Hepatocyte (in vitro differentiated cells): ENCODE measurements at regions not wholly inside any gene's neighbourhood (a gene's known extent, or its start where the extent isn't known, plus 50 kb on each side); places are given as distances from the start of the nearest gene placed in this dataset.

Experiments used
- DNase-seq: peaks from one replicate; pipeline ENCODE4 v3.0.0-alpha.2; 2016; ENCODE audit warnings: low spot score
- H2AFZ ChIP-seq: fragments of 200-600 bp; sonication (generic); 2 replicates; pipeline ENCODE4 v1.6.0; 2016; ENCODE audit warnings: antibody characterized with exemption, mild to moderate bottlenecking
- H3K27ac ChIP-seq: fragments of 200-600 bp; sonication (generic); 2 replicates; pipeline ENCODE4 v1.5.1; 2016; ENCODE audit warnings: mild to moderate bottlenecking
- H3K27me3 ChIP-seq: fragments of 200-600 bp; sonication (generic); 2 replicates; pipeline ENCODE4 v1.6.1; 2016
- H3K36me3 ChIP-seq: fragments of 200-600 bp; sonication (generic); replicated peaks from 2 replicates; pipeline ENCODE4 v1.5.1; 2016; ENCODE audit warnings: low read depth; ENCODE audit not compliant: insufficient read depth
- H3K4me1 ChIP-seq: fragments of 200-600 bp; sonication (generic); 2 replicates; pipeline ENCODE4 v1.5.1; 2016; ENCODE audit warnings: mild to moderate bottlenecking, moderate library complexity; ENCODE audit not compliant: insufficient read depth
- H3K4me2 ChIP-seq: fragments of 200-600 bp; sonication (generic); 2 replicates; pipeline ENCODE4 v1.6.0; 2016
- H3K4me3 ChIP-seq: fragments of 200-600 bp; sonication (generic); 2 replicates; pipeline ENCODE4 v1.5.1; 2016; ENCODE audit warnings: mild to moderate bottlenecking
- H3K79me2 ChIP-seq: fragments of 200-600 bp; sonication (generic); 2 replicates; pipeline ENCODE4 v1.6.0; 2017; ENCODE audit warnings: mild to moderate bottlenecking
- H3K9me2 ChIP-seq: fragments of 200-600 bp; sonication (generic); replicated peaks from 2 replicates; pipeline ENCODE4 v1.6.0; 2017; ENCODE audit warnings: mild to moderate bottlenecking; ENCODE audit not compliant: insufficient read depth
- H3K9me3 ChIP-seq: fragments of 200-600 bp; sonication (generic); 2 replicates; pipeline ENCODE4 v1.5.1; 2016; ENCODE audit warnings: low read depth, mild to moderate bottlenecking
- H4K20me1 ChIP-seq: fragments of 200-600 bp; sonication (generic); 2 replicates; pipeline ENCODE4 v1.6.0; 2016; ENCODE audit warnings: mild to moderate bottlenecking; ENCODE audit not compliant: insufficient read depth, poor library complexity, severe bottlenecking
- EZH2 ChIP-seq: fragments of 200-600 bp; sonication (generic); IDR thresholded peaks from 2 replicates; pipeline ENCODE4 v1.6.1; 2016; ENCODE audit warnings: antibody characterized with exemption, mild to moderate bottlenecking, borderline replicate concordance
- EZH2phosphoT487 ChIP-seq: fragments of 200-600 bp; sonication (generic); IDR thresholded peaks from one replicate; pipeline ENCODE4 v1.6.1; 2018; ENCODE audit warnings: antibody characterized with exemption, mild to moderate bottlenecking, low read depth, moderate library complexity; ENCODE audit not compliant: unreplicated experiment, severe bottlenecking
- WGBS: methylation state at CpG from one replicate; pipeline ENCODE4 v1.1.6; 2016; ENCODE audit warnings: low lambda C conversion rate; ENCODE audit errors: missing lambda C conversion rate; 5-methylcytosine and 5-hydroxymethylcytosine counted together
- TF ChIP-seq, protein P1 (sequence below): fragments of 200-600 bp; sonication (generic); IDR thresholded peaks from 2 replicates; pipeline ENCODE4 v1.5.1; 2016; ENCODE audit warnings: antibody characterized with exemption, mild to moderate bottlenecking; ENCODE audit not compliant: poor library complexity

DNA sequence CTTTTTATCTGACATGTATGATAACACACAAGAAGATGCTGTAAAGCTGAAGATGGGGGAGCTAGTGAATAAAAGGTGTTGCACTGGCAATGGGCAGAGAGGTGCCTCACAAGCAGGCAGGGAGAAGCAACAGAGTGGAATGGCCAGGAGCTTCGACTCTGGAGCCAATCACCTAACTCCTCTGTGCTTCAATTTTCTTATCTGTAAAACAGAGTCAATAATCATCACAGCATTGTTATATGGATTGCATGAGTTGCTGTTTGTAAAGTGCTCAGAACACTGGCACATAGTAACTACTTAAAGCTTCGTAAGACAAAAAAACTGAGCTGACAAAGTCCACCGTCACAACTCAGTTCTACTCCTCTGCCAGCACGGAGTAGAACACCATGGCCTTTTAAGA is 254.2 kb upstream of the POM121L12 start:
- Histone ChIP-seq H3K79me2 (no peaks in the 10 kb centered on the region), H4K20me1 (no peaks in the 10 kb centered on the region), H3K27me3 (no peaks in the 10 kb centered on the region), H3K27ac (no peak overlapping the region), H3K4me1 (no peaks in the 10 kb centered on the region), H3K4me3 (no peak overlapping the region), H3K9me2 (no peaks in the 10 kb centered on the region), H3K36me3 (no peaks in the 10 kb centered on the region), H2AFZ (no peak overlapping the region), H3K9me3 (no peaks in the 10 kb centered on the region), H3K4me2 (no peak overlapping the region)
- TF ChIP-seq EZH2phosphoT487 (no peak), EZH2 (no peak)
- TF ChIP-seq, protein P1, sequence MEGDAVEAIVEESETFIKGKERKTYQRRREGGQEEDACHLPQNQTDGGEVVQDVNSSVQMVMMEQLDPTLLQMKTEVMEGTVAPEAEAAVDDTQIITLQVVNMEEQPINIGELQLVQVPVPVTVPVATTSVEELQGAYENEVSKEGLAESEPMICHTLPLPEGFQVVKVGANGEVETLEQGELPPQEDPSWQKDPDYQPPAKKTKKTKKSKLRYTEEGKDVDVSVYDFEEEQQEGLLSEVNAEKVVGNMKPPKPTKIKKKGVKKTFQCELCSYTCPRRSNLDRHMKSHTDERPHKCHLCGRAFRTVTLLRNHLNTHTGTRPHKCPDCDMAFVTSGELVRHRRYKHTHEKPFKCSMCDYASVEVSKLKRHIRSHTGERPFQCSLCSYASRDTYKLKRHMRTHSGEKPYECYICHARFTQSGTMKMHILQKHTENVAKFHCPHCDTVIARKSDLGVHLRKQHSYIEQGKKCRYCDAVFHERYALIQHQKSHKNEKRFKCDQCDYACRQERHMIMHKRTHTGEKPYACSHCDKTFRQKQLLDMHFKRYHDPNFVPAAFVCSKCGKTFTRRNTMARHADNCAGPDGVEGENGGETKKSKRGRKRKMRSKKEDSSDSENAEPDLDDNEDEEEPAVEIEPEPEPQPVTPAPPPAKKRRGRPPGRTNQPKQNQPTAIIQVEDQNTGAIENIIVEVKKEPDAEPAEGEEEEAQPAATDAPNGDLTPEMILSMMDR: no peak
- DNase-seq: no peak
- WGBS: 74% methylated on average over 4 of the region's 4 CpGs

DNA sequence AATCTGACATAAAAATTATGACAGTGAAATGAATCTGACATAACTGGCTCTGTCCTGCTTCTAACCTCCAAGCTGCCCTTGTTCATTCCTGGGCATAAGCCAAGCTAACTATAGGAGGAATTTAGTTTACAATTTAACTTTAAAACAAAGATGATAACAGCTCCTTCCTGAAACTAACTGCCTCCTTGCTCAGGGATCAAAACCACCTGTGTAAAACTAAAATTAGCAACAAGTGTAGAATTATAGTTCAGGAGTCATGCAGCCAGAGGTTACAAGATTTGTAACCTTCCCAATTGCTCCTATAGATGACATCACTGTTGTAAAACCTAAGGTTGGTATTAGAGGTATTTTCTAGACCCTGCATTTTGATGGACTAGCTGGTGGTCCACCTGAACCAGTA is 256.4 kb upstream of the POM121L12 start:
- TF ChIP-seq, protein P1: no peak
- no peak for TF ChIP-seq EZH2phosphoT487
- no peak for TF ChIP-seq EZH2
- Histone ChIP-seq H3K36me3 (no peaks in the 10 kb centered on the region), H3K27me3 (no peaks in the 10 kb centered on the region), H3K4me2 (no peak overlapping the region), H3K27ac (no peak overlapping the region), H3K4me1 (no peaks in the 10 kb centered on the region), H2AFZ (no peak overlapping the region), H3K9me3 (no peaks in the 10 kb centered on the region), H3K9me2 (no peaks in the 10 kb centered on the region), H4K20me1 (no peaks in the 10 kb centered on the region), H3K79me2 (no peaks in the 10 kb centered on the region), H3K4me3 (no peak overlapping the region)
- no peak for DNase-seq

DNA sequence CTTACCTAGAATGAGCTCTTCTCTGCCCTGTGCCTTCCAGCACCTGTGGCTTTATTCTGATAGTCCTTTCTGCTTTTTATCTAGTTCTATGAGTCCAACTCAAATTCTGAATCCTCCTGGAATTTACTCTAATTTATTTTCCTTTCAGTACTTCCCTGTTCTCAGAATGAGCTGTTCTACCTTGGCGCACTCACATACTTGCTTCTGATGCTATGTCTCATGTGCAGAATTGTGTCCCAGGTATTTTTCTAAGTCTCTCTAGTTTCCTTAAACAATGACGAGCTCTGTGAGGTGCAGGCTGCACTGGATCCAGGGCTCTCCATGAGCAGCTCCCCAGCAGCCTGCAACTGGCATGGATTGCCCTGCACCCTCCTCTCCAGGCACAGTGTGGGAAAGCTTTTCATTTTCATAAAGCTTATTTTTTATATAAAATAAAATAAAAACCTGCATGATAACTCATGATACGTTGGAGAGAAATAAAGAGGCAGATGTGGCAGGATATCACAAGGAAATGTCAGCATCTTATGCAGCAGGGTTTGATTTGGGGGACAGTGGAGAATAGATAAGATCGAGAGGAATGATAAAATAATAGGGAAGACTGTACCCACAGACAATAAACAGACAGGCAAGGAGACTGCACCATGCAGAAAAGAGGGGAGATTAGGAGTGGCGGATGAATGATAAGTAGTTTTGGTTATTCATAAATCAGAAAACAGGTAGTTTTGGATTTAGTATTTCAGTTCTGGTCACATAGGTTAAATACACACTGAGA is 258.2 kb upstream of the POM121L12 start:
- Histone ChIP-seq H3K27me3 (no peaks in the 10 kb centered on the region), H3K36me3 (no peaks in the 10 kb centered on the region), H3K4me1 (no peaks in the 10 kb centered on the region), H3K79me2 (no peaks in the 10 kb centered on the region), H4K20me1 (no peaks in the 10 kb centered on the region), H3K9me2 (no peaks in the 10 kb centered on the region), H2AFZ (no peak overlapping the region), H3K9me3 (no peaks in the 10 kb centered on the region), H3K4me2 (no peak overlapping the region), H3K4me3 (no peak overlapping the region), H3K27ac (no peak overlapping the region)
- 86% methylated on average over 5 of the region's 5 CpGs for WGBS
- no peak for DNase-seq
- TF ChIP-seq EZH2phosphoT487: no peak
- TF ChIP-seq, protein P1: no peak
- no peak for TF ChIP-seq EZH2

DNA sequence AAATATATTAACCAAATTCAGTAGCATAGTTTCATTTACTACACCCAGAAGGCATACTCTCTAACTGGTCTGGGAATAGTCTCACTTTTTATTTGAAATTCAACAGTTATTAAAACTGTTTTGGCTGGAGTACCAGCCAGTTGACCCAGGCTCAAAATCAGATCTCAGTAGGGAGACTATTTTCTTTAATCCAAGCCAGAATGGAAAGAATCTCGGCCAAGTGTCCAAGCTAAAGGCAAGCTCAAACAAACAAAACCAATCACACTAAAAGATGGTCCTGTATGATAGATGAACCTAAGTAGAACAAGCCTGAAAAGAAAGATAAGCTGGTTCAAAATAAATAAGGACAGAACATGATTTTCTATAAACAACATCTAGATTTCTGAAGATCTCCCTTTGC is 259.6 kb upstream of the POM121L12 start:
- Histone ChIP-seq H3K27ac (no peak overlapping the region), H3K9me2 (no peaks in the 10 kb centered on the region), H3K4me1 (no peaks in the 10 kb centered on the region), H3K4me2 (no peak overlapping the region), H3K79me2 (no peaks in the 10 kb centered on the region), H3K36me3 (no peaks in the 10 kb centered on the region), H3K27me3 (no peaks in the 10 kb centered on the region), H2AFZ (no peak overlapping the region), H3K4me3 (no peak overlapping the region), H3K9me3 (no peaks in the 10 kb centered on the region), H4K20me1 (no peaks in the 10 kb centered on the region)
- no peak for DNase-seq
- 78% methylated on average over 1 of the region's 1 CpG for WGBS
- TF ChIP-seq, protein P1: no peak
